PC-9 (cell line): ENCODE measurements at regions not wholly inside any gene's neighbourhood (a gene's known extent, or its start where the extent isn't known, plus 50 kb on each side); places are given as distances from the start of the nearest gene placed in this dataset.

ENCODE experiments used
- CTCF ChIP-seq: fragments of 200-600 bp; sonication (generic); conservative IDR thresholded peaks from 2 replicates; pipeline ENCODE4 v1.6.1; 2017; ENCODE audit warnings: mixed run types, antibody characterized with exemption, mild to moderate bottlenecking, moderate library complexity
- EZH2 ChIP-seq: fragments of 200-600 bp; sonication (generic); IDR thresholded peaks from 2 replicates; pipeline ENCODE4 v1.8.0; 2017; ENCODE audit warnings: antibody characterized with exemption, low read depth

- TF ChIP-seq CTCF (no peak), EZH2 (no peak)
Measured at GRCh38 chr12:89774645-89775044, 66.0 kb upstream of the ATP2B1 start.
